HG02678 (cell line): ENCODE measurements at regions not wholly inside any gene's neighbourhood (a gene's known extent, or its start where the extent isn't known, plus 50 kb on each side); places are given as distances from the start of the nearest gene placed in this dataset.
"Not testable (repeated sequence)": the region's sequence is repeated elsewhere in the genome, so short reads cannot be mapped to it uniquely, and the experiment has no call there.

Experiments
- ATAC-seq: cut with Tn5 transposase; IDR thresholded peaks from one replicate; pipeline ENCODE4 v1.9.1; 2021; ENCODE audit warnings: mild to moderate bottlenecking, moderate library complexity; ENCODE audit not compliant: unreplicated experiment

- no peak for ATAC-seq
These were observed 315.8 kb upstream of the PIK3C3 start for GRCh38 chr18:41639218-41639617.

- not testable (repeated sequence) for ATAC-seq
These were observed 323.2 kb upstream of the PIK3C3 start for GRCh38 chr18:41631723-41632285.

GRCh38 chr18:41630232-41630886 is 324.7 kb upstream of the PIK3C3 start:
- ATAC-seq, result no peak

GRCh38 chr18:41624460-41624859 is 330.6 kb upstream of the PIK3C3 start:
- no peak for ATAC-seq

GRCh38 chr18:41621177-41621576 is 333.9 kb upstream of the PIK3C3 start:
- no peak for ATAC-seq

GRCh38 chr18:41618147-41618546 is 336.9 kb upstream of the PIK3C3 start:
- ATAC-seq, result no peak

- ATAC-seq, result no peak
These were observed 337.4 kb upstream of the PIK3C3 start for GRCh38 chr18:41617647-41618046.

- no peak for ATAC-seq
These were observed 341.9 kb upstream of the PIK3C3 start for GRCh38 chr18:41613003-41613609.

- no peak for ATAC-seq
These were observed 350.1 kb upstream of the PIK3C3 start for GRCh38 chr18:41604964-41605363.

GRCh38 chr18:41602034-41602433 is 353.0 kb upstream of the PIK3C3 start:
- ATAC-seq, result no peak

- ATAC-seq, result no peak
These were observed 354.2 kb upstream of the PIK3C3 start for GRCh38 chr18:41600693-41601391.

GRCh38 chr18:41599466-41599865 is 355.6 kb upstream of the PIK3C3 start:
- no peak for ATAC-seq

- ATAC-seq, result no peak
These were observed 360.5 kb upstream of the PIK3C3 start for GRCh38 chr18:41594582-41594981.

GRCh38 chr18:41593171-41593675 is 361.8 kb upstream of the PIK3C3 start:
- no peak for ATAC-seq

GRCh38 chr18:41587976-41588375 is 367.1 kb upstream of the PIK3C3 start:
- ATAC-seq, result no peak

GRCh38 chr18:41585512-41585911 is 369.5 kb upstream of the PIK3C3 start:
- ATAC-seq, result no peak

GRCh38 chr18:41579185-41579584 is 375.8 kb upstream of the PIK3C3 start:
- no peak for ATAC-seq

- ATAC-seq, result no peak
These were observed 377.5 kb upstream of the PIK3C3 start for GRCh38 chr18:41577529-41577928.

GRCh38 chr18:41576643-41577042 is 378.4 kb upstream of the PIK3C3 start:
- ATAC-seq, result no peak

GRCh38 chr18:41569867-41570266 is 385.2 kb upstream of the PIK3C3 start:
- ATAC-seq, result no peak

GRCh38 chr18:41561961-41562360 is 393.1 kb upstream of the PIK3C3 start:
- ATAC-seq, result no peak

GRCh38 chr18:41558715-41559114 is 396.3 kb upstream of the PIK3C3 start:
- no peak for ATAC-seq
